WTC11 (cell line): ENCODE measurements at regions not wholly inside any gene's neighbourhood (a gene's known extent, or its start where the extent isn't known, plus 50 kb on each side); places are given as distances from the start of the nearest gene placed in this dataset.

Experiments used
- ATAC-seq: fragments of 200-7000 bp; cut with Tn5 transposase; 2 replicates; pipeline ENCODE4 v1.10.0; 2021; ENCODE audit warnings: mild to moderate bottlenecking, moderate library complexity
- CTCF ChIA-PET: fragments of 300-600 bp; sonication (Branson Sonifier 250); formaldehyde crosslinking; loops from one replicate; lab custom pipeline; 2021; ENCODE audit warnings: antibody characterized with exemption; lab: Charles Lee
- POLR2A ChIA-PET: fragments of 350-600 bp; sonication (Branson Sonifier 250); formaldehyde crosslinking; loops from one replicate; lab custom pipeline; 2021; ENCODE audit warnings: antibody characterized with exemption; lab: Charles Lee
- DNase-seq: peaks from one replicate; pipeline ENCODE4 v3.0.0; 2021; ENCODE audit warnings: low spot score
- H3K27ac Mint-ChIP-seq: 2 replicates; pipeline ENCODE4 v1.8.0; 2021; ENCODE audit warnings: mixed read lengths
- H3K27me3 Mint-ChIP-seq: 2 replicates; pipeline ENCODE4 v1.8.0; 2021; ENCODE audit warnings: low read depth, mild to moderate bottlenecking, moderate library complexity, mixed read lengths
- H3K36me3 Mint-ChIP-seq: 2 replicates; pipeline ENCODE4 v1.8.0; 2021; ENCODE audit warnings: mixed read lengths
- H3K4me1 Mint-ChIP-seq: 2 replicates; pipeline ENCODE4 v1.8.0; 2022; ENCODE audit warnings: mixed read lengths
- H3K4me3 Mint-ChIP-seq: 2 replicates; pipeline ENCODE4 v1.8.0; 2021; ENCODE audit warnings: mild to moderate bottlenecking, moderate library complexity, mixed read lengths
- H3K9me3 Mint-ChIP-seq: 2 replicates; pipeline ENCODE4 v1.8.0; 2021; ENCODE audit warnings: mixed read lengths
- ARID4B ChIP-seq: sonication (generic); formaldehyde crosslinking; IDR thresholded peaks from 2 replicates; pipeline ENCODE4 v1.8.0; 2023; ENCODE audit warnings: missing genetic modification reagents, mild to moderate bottlenecking, borderline replicate concordance
- ATF1 ChIP-seq: sonication (generic); formaldehyde crosslinking; IDR thresholded peaks from 2 replicates; pipeline ENCODE4 v1.8.1; 2023; ENCODE audit warnings: mild to moderate bottlenecking, moderate library complexity, missing genetic modification reagents
- ATF3 ChIP-seq: sonication (generic); formaldehyde crosslinking; conservative IDR thresholded peaks from 2 replicates; pipeline ENCODE4 v1.8.1; 2022; ENCODE audit warnings: mild to moderate bottlenecking, missing genetic modification reagents
- CREB1 ChIP-seq: sonication (generic); formaldehyde crosslinking; IDR thresholded peaks from 2 replicates; pipeline ENCODE4 v1.8.0; 2023; ENCODE audit warnings: mild to moderate bottlenecking, missing genetic modification reagents
- E2F1 ChIP-seq: sonication (generic); formaldehyde crosslinking; IDR thresholded peaks from 2 replicates; pipeline ENCODE4 v1.8.0; 2022; ENCODE audit warnings: mild to moderate bottlenecking, missing genetic modification reagents
- FOXK1 ChIP-seq: sonication (generic); formaldehyde crosslinking; IDR thresholded peaks from 2 replicates; pipeline ENCODE4 v1.8.0; 2022; ENCODE audit warnings: mild to moderate bottlenecking, moderate library complexity, missing genetic modification reagents
- GABPB1 ChIP-seq: sonication (generic); formaldehyde crosslinking; IDR thresholded peaks from 2 replicates; pipeline ENCODE4 v1.8.1; 2023; ENCODE audit warnings: mild to moderate bottlenecking, missing genetic modification reagents
- IRF2 ChIP-seq: sonication (generic); formaldehyde crosslinking; IDR thresholded peaks from 2 replicates; pipeline ENCODE4 v1.8.0; 2022; ENCODE audit warnings: low read depth, missing genetic modification reagents, borderline replicate concordance
- JAZF1 ChIP-seq: fragments of 250-450 bp; sonication (Bioruptor Pico); IDR thresholded peaks from 2 replicates; pipeline ENCODE4 v1.9.0; 2021; ENCODE audit warnings: moderate library complexity, mild to moderate bottlenecking, inconsistent platforms
- MXD4 ChIP-seq: fragments of 250-450 bp; sonication (Bioruptor Pico); IDR thresholded peaks from 2 replicates; pipeline ENCODE4 v1.8.0; 2021; ENCODE audit warnings: mild to moderate bottlenecking, moderate library complexity, borderline replicate concordance
- NFE2L1 ChIP-seq: sonication (generic); formaldehyde crosslinking; IDR thresholded peaks from 2 replicates; pipeline ENCODE4 v1.8.1; 2023; ENCODE audit warnings: missing genetic modification reagents
- NR2C2 ChIP-seq: sonication (generic); formaldehyde crosslinking; IDR thresholded peaks from 2 replicates; pipeline ENCODE4 v1.8.0; 2022; ENCODE audit warnings: mild to moderate bottlenecking, missing genetic modification reagents
- NR3C1 ChIP-seq: sonication (generic); formaldehyde crosslinking; conservative IDR thresholded peaks from 2 replicates; pipeline ENCODE4 v1.8.1; 2023; ENCODE audit warnings: low read depth, mild to moderate bottlenecking, missing genetic modification reagents
- SMAD4 ChIP-seq: sonication (generic); formaldehyde crosslinking; IDR thresholded peaks from 2 replicates; pipeline ENCODE4 v1.8.0; 2022; ENCODE audit warnings: mild to moderate bottlenecking, missing genetic modification reagents
- SOX15 ChIP-seq: fragments of 250-450 bp; sonication (Bioruptor Pico); IDR thresholded peaks from 2 replicates; pipeline ENCODE4 v1.9.0; 2021; ENCODE audit warnings: mild to moderate bottlenecking
- TCF7 ChIP-seq: sonication (generic); formaldehyde crosslinking; IDR thresholded peaks from 2 replicates; pipeline ENCODE4 v1.8.0; 2022; ENCODE audit warnings: mild to moderate bottlenecking, low read depth, missing genetic modification reagents, moderate library complexity
- TEAD1 ChIP-seq: sonication (generic); formaldehyde crosslinking; IDR thresholded peaks from 2 replicates; pipeline ENCODE4 v1.8.0; 2022; ENCODE audit warnings: mild to moderate bottlenecking, missing genetic modification reagents
- ZNF281 ChIP-seq: sonication (generic); formaldehyde crosslinking; IDR thresholded peaks from 2 replicates; pipeline ENCODE4 v1.8.0; 2023; ENCODE audit warnings: mild to moderate bottlenecking, missing genetic modification reagents
- ZNF396 ChIP-seq: fragments of 250-450 bp; sonication (Bioruptor Pico); IDR thresholded peaks from 2 replicates; pipeline ENCODE4 v1.8.0; 2021; ENCODE audit warnings: mild to moderate bottlenecking, moderate library complexity, borderline replicate concordance
- ZNF425 ChIP-seq: fragments of 250-450 bp; sonication (Bioruptor Pico); conservative IDR thresholded peaks from 2 replicates; pipeline ENCODE4 v1.9.0; 2021; ENCODE audit warnings: mild to moderate bottlenecking
- ZSCAN18 ChIP-seq: fragments of 250-450 bp; sonication (Bioruptor Pico); IDR thresholded peaks from 2 replicates; pipeline ENCODE4 v2.1.2; 2022; ENCODE audit warnings: mild to moderate bottlenecking, moderate library complexity

GRCh38 chr3:116824208-116824607 is 114.6 kb downstream of the TUSC7 start:
- Mint-ChIP-seq H3K27me3 (no peaks in the 10 kb centered on the region), H3K9me3 (no peaks in the 10 kb centered on the region), H3K36me3 (no peaks in the 10 kb centered on the region), H3K4me1 (peaks cover 10% of the 10 kb centered on the region), H3K4me3 (no peak overlapping the region), H3K27ac (no peak overlapping the region)
- TF ChIP-seq ZNF281 (CRISPR knock-in tag) (no peak), ARID4B (CRISPR knock-in tag) (no peak), E2F1 (CRISPR knock-in tag) (no peak), ATF3 (CRISPR knock-in tag) (no peak), FOXK1 (no peak), TEAD1 (CRISPR knock-in tag) (no peak), NFE2L1 (no peak), ZSCAN18 (CRISPR knock-in tag) (no peak), CREB1 (no peak), SOX15 (CRISPR knock-in tag) (no peak), NR2C2 (CRISPR knock-in tag) (no peak), NR3C1 (no peak), ZNF425 (CRISPR knock-in tag) (no peak), ZNF396 (no peak)
- ChIA-PET CTCF (no interaction called here), POLR2A (no interaction called here)
- ATAC-seq (no peak), DNase-seq (no peak)

- Mint-ChIP-seq H3K4me3 (no peak overlapping the region), H3K36me3 (no peaks in the 10 kb centered on the region), H3K4me1 (peaks cover 13% of the 10 kb centered on the region), H3K27ac (no peak overlapping the region), H3K9me3 (no peaks in the 10 kb centered on the region), H3K27me3 (no peaks in the 10 kb centered on the region)
- no peak for ATAC-seq
- DNase-seq, result no peak
- TF ChIP-seq ATF3 (CRISPR knock-in tag) (no peak), ATF1 (CRISPR knock-in tag) (no peak), GABPB1 (CRISPR knock-in tag) (no peak), MXD4 (CRISPR knock-in tag) (no peak), IRF2 (no peak), SMAD4 (CRISPR knock-in tag) (no peak), JAZF1 (CRISPR knock-in tag) (no peak), TCF7 (no peak)
- POLR2A ChIA-PET, result no interaction called here
- CTCF ChIA-PET, result interaction anchor here (1.4 kb wide), 1 partner anchor 62 kb away, joined by 7 read pairs; no protein-coding TSS in a partner anchor
Observed at GRCh38 chr3:116833202-116833601, 123.6 kb downstream of the TUSC7 start.
